OCI-LY3 (cell line): ENCODE measurements at regions not wholly inside any gene's neighbourhood (a gene's known extent, or its start where the extent isn't known, plus 50 kb on each side); places are given as distances from the start of the nearest gene placed in this dataset.

Source experiments
- H2AFZ ChIP-seq: fragments of 200-600, 300-600 bp; shearing (Covaris generic); 2 replicates; pipeline ENCODE4 v1.6.0; 2014; ENCODE audit warnings: antibody characterized with exemption, low read depth, low read length
- H3K27ac ChIP-seq: fragments of 200-600, 300-600 bp; sonication (generic); 2 replicates; pipeline ENCODE4 v1.5.1; 2014; ENCODE audit warnings: mild to moderate bottlenecking, low read length, moderate library complexity, mixed read lengths
- H3K27me3 ChIP-seq: fragments of 200-600, 300-600 bp; sonication (generic); 2 replicates; pipeline ENCODE4 v1.6.1; 2014; ENCODE audit warnings: low read depth, low read length, mixed read lengths
- H3K36me3 ChIP-seq: fragments of 200-600, 300-600 bp; sonication (generic); replicated peaks from 2 replicates; pipeline ENCODE3; 2014; ENCODE audit warnings: low read depth, low read length, mixed read lengths
- H3K4me1 ChIP-seq: fragments of 300-600, 200-600 bp; sonication (generic); 2 replicates; pipeline ENCODE4 v1.6.1; 2014; ENCODE audit warnings: low read length, mixed read lengths
- H3K4me2 ChIP-seq: fragments of 200-600, 300-600 bp; sonication (generic); 2 replicates; pipeline ENCODE4 v1.6.1; 2014; ENCODE audit warnings: low read length, mixed read lengths
- H3K4me3 ChIP-seq: fragments of 300-600, 200-600 bp; sonication (generic); 2 replicates; pipeline ENCODE4 v1.5.1; 2014; ENCODE audit warnings: antibody characterized with exemption, mild to moderate bottlenecking, low read length, moderate library complexity
- H3K79me2 ChIP-seq: fragments of 300-600, 200-600 bp; shearing (Covaris generic); 2 replicates; pipeline ENCODE4 v1.6.1; 2014; ENCODE audit warnings: mild to moderate bottlenecking, low read length, mixed read lengths
- H3K9ac ChIP-seq: fragments of 300-600, 200-600 bp; shearing (Covaris generic); 2 replicates; pipeline ENCODE4 v1.6.0; 2014; ENCODE audit warnings: mild to moderate bottlenecking, low read length, moderate library complexity
- H3K9me3 ChIP-seq: fragments of 200-600, 300-600 bp; shearing (Covaris generic); 2 replicates; pipeline ENCODE4 v1.6.1; 2014; ENCODE audit warnings: low read length, mixed read lengths; ENCODE audit not compliant: insufficient read depth
- H4K20me1 ChIP-seq: fragments of 200-600, 300-600 bp; sonication (generic); 2 replicates; pipeline ENCODE4 v1.6.1; 2016; ENCODE audit warnings: low read length, mixed read lengths; ENCODE audit not compliant: insufficient read depth
- CTCF ChIP-seq: fragments of 200-600, 300-600 bp; sonication (generic); IDR thresholded peaks from 2 replicates; pipeline ENCODE4 v1.5.1; 2014; ENCODE audit warnings: antibody characterized with exemption, low read length, low read depth
- EZH2phosphoT487 ChIP-seq: fragments of 200-600 bp; shearing (Covaris generic); IDR thresholded peaks from 2 replicates; pipeline ENCODE4 v1.6.1; 2018; ENCODE audit warnings: antibody characterized with exemption, mixed run types, low read depth

GRCh38 chr6:19538096-19538495, 299.1 kb upstream of the ID4 start:
- Histone ChIP-seq H3K36me3 (no peaks in the 10 kb centered on the region), H3K9ac (no peak overlapping the region), H3K79me2 (no peaks in the 10 kb centered on the region), H3K27ac (no peak overlapping the region), H3K27me3 (no peaks in the 10 kb centered on the region), H3K4me2 (no peak overlapping the region), H3K4me1 (no peaks in the 10 kb centered on the region), H2AFZ (no peak overlapping the region), H3K9me3 (no peaks in the 10 kb centered on the region), H4K20me1 (no peaks in the 10 kb centered on the region), H3K4me3 (no peak overlapping the region)
- TF ChIP-seq CTCF (no peak), EZH2phosphoT487 (no peak)

GRCh38 chr6:19547507-19547906, 289.7 kb upstream of the ID4 start:
- Histone ChIP-seq H3K4me1 (no peaks in the 10 kb centered on the region), H3K79me2 (no peaks in the 10 kb centered on the region), H3K4me3 (no peak overlapping the region), H3K27ac (no peak overlapping the region), H3K36me3 (no peaks in the 10 kb centered on the region), H3K9ac (no peak overlapping the region), H3K27me3 (no peaks in the 10 kb centered on the region), H4K20me1 (no peaks in the 10 kb centered on the region), H2AFZ (no peak overlapping the region), H3K9me3 (no peaks in the 10 kb centered on the region), H3K4me2 (no peak overlapping the region)
- TF ChIP-seq EZH2phosphoT487 (no peak), CTCF (no peak)

- Histone ChIP-seq H3K79me2 (no peaks in the 10 kb centered on the region), H3K36me3 (no peaks in the 10 kb centered on the region), H3K4me3 (no peak overlapping the region), H4K20me1 (no peaks in the 10 kb centered on the region), H2AFZ (no peak overlapping the region), H3K27ac (no peak overlapping the region), H3K4me1 (no peaks in the 10 kb centered on the region), H3K27me3 (no peaks in the 10 kb centered on the region), H3K9me3 (no peaks in the 10 kb centered on the region), H3K4me2 (no peak overlapping the region), H3K9ac (no peak overlapping the region)
- TF ChIP-seq CTCF (no peak), EZH2phosphoT487 (no peak)
Observed at GRCh38 chr6:19549109-19549508, 288.1 kb upstream of the ID4 start.

GRCh38 chr6:19550380-19550779, 286.8 kb upstream of the ID4 start:
- Histone ChIP-seq H3K27ac (no peak overlapping the region), H2AFZ (no peak overlapping the region), H3K4me2 (no peak overlapping the region), H3K36me3 (no peaks in the 10 kb centered on the region), H4K20me1 (no peaks in the 10 kb centered on the region), H3K27me3 (no peaks in the 10 kb centered on the region), H3K9ac (no peak overlapping the region), H3K4me1 (no peaks in the 10 kb centered on the region), H3K4me3 (no peak overlapping the region), H3K79me2 (no peaks in the 10 kb centered on the region), H3K9me3 (no peaks in the 10 kb centered on the region)
- TF ChIP-seq CTCF, result no peak
- TF ChIP-seq EZH2phosphoT487, result no peak
